ENCODE measurements at regions not wholly inside any gene's neighbourhood (a gene's known extent, or its start where the extent isn't known, plus 50 kb on each side); places are given as distances from the start of the nearest gene placed in this dataset.
"Not testable (repeated sequence)": the region's sequence is repeated elsewhere in the genome, so short reads cannot be mapped to it uniquely, and the experiment has no call there.

GRCh38 chr2:111316881-111317549, 196.3 kb downstream of the BCL2L11 start:
- DNase-seq (ENCODE audit: low read depth, low spot score): not testable (repeated sequence)

GRCh38 chr2:111319552-111319951, 198.8 kb downstream of the BCL2L11 start:
- not testable (repeated sequence) for DNase-seq (ENCODE audit: low read depth, low spot score)

- DNase-seq (ENCODE audit: low read depth, low spot score): not testable (repeated sequence)
Measured at GRCh38 chr2:111320264-111320663, 199.6 kb downstream of the BCL2L11 start.

GRCh38 chr2:111320965-111321364, 200.3 kb downstream of the BCL2L11 start:
- peak; percentile 72 for DNase-seq (ENCODE audit: low read depth, low spot score)

- not testable (repeated sequence) for DNase-seq (ENCODE audit: low read depth, low spot score)
Measured at GRCh38 chr2:111323384-111323783, 202.7 kb downstream of the BCL2L11 start.

- DNase-seq (ENCODE audit: low read depth, low spot score): not testable (repeated sequence)
Measured at GRCh38 chr2:111327726-111328125, 207.0 kb downstream of the BCL2L11 start.

- not testable (repeated sequence) for DNase-seq (ENCODE audit: low read depth, low spot score)
Measured at GRCh38 chr2:111329309-111329708, 208.6 kb downstream of the BCL2L11 start.

GRCh38 chr2:111331099-111331724, 210.5 kb downstream of the BCL2L11 start:
- not testable (repeated sequence) for DNase-seq (ENCODE audit: low read depth, low spot score)

- DNase-seq (ENCODE audit: low read depth, low spot score): not testable (repeated sequence)
Measured at GRCh38 chr2:111335220-111335907, 214.7 kb downstream of the BCL2L11 start.

- not testable (repeated sequence) for DNase-seq (ENCODE audit: low read depth, low spot score)
Measured at GRCh38 chr2:111338474-111338873, 217.8 kb downstream of the BCL2L11 start.

- DNase-seq (ENCODE audit: low read depth, low spot score): not testable (repeated sequence)
Measured at GRCh38 chr2:111339476-111339875, 218.8 kb downstream of the BCL2L11 start.

GRCh38 chr2:111344590-111344989, 223.9 kb downstream of the BCL2L11 start:
- not testable (repeated sequence) for DNase-seq (ENCODE audit: low read depth, low spot score)

- DNase-seq (ENCODE audit: low read depth, low spot score): not testable (repeated sequence)
Measured at GRCh38 chr2:111345439-111345838, 224.7 kb downstream of the BCL2L11 start.

- DNase-seq (ENCODE audit: low read depth, low spot score): not testable (repeated sequence)
Measured at GRCh38 chr2:111346018-111346930, 225.6 kb downstream of the BCL2L11 start.

- DNase-seq (ENCODE audit: low read depth, low spot score): not testable (repeated sequence)
Measured at GRCh38 chr2:111347695-111348094, 227.0 kb downstream of the BCL2L11 start.

GRCh38 chr2:111348316-111348715, 227.6 kb downstream of the BCL2L11 start:
- DNase-seq (ENCODE audit: low read depth, low spot score): not testable (repeated sequence)

- DNase-seq (ENCODE audit: low read depth, low spot score): not testable (repeated sequence)
Measured at GRCh38 chr2:111355022-111355817, 234.5 kb downstream of the BCL2L11 start.

- not testable (repeated sequence) for DNase-seq (ENCODE audit: low read depth, low spot score)
Measured at GRCh38 chr2:111355823-111356511, 235.3 kb downstream of the BCL2L11 start.

- not testable (repeated sequence) for DNase-seq (ENCODE audit: low read depth, low spot score)
Measured at GRCh38 chr2:111356512-111357031, 235.9 kb downstream of the BCL2L11 start.

All from smooth muscle cell of the brain vasculature (primary cell).